B cell (primary cell): ENCODE measurements at regions not wholly inside any gene's neighbourhood (a gene's known extent, or its start where the extent isn't known, plus 50 kb on each side); places are given as distances from the start of the nearest gene placed in this dataset.
"Not testable (repeated sequence)": the region's sequence is repeated elsewhere in the genome, so short reads cannot be mapped to it uniquely, and the experiment has no call there.

Source experiments
- ATAC-seq: fragments of 200-7000 bp; cut with Tn5 transposase; one replicate; pipeline ENCODE4 v1.10.0; 2021; ENCODE audit warnings: low read depth, mild to moderate bottlenecking, moderate number of reproducible peaks, moderate library complexity
- CTCF ChIA-PET: fragments of 350-600 bp; sonication (Branson Sonifier 250); formaldehyde crosslinking; loops from one replicate; lab custom pipeline; 2021; ENCODE audit warnings: antibody characterized with exemption, inconsistent platforms; lab: Charles Lee
- POLR2A ChIA-PET: fragments of 350-600 bp; sonication (Branson Sonifier 250); formaldehyde crosslinking; loops from one replicate; lab custom pipeline; 2021; ENCODE audit warnings: antibody characterized with exemption; lab: Charles Lee
- DNase-seq: peaks from one replicate; pipeline ENCODE4 v3.0.0; 2013
- H2AFZ ChIP-seq: 2 replicates; pipeline ENCODE4 v1.6.1; 2012; ENCODE audit warnings: mild to moderate bottlenecking, low read depth, low read length; ENCODE audit not compliant: insufficient read depth, poor library complexity, severe bottlenecking
- H3K27ac ChIP-seq, 2 donors: 1 replicate in 1 of 2; 2 replicates in 1 of 2; pipeline ENCODE4 v1.5.1; 2012 to 2013; ENCODE audit warnings: low read length in 2 of 2, mild to moderate bottlenecking in 2 of 2, moderate library complexity in 1 of 2
- H3K27me3 ChIP-seq, 4 experiments: fragments of 200-600 bp in 1 of 4; sonication (generic) in 1 of 4; replicated peaks in 1 of 4; 1 replicate in 2 of 4; 2 replicates in 2 of 4; pipeline versions ENCODE4 v1.6.1 to v1.7.0; 2013 to 2016; ENCODE audit warnings: low read length in 3 of 4, mild to moderate bottlenecking in 2 of 4, mixed read lengths in 1 of 4, moderate library complexity in 1 of 4; ENCODE audit not compliant: insufficient read depth in 4 of 4, control insufficient read depth in 3 of 4; ENCODE audit errors: control extremely low read depth in 1 of 4
- H3K36me3 ChIP-seq, 2 experiments: replicated peaks in 1 of 2; 1 replicate in 1 of 2; 2 replicates in 1 of 2; pipeline versions ENCODE4 v1.6.1 to v1.7.1; 2013; ENCODE audit warnings: low read length in 1 of 2; ENCODE audit not compliant: insufficient read depth in 2 of 2, control insufficient read depth in 1 of 2; ENCODE audit errors: control extremely low read depth in 1 of 2, extremely low read depth in 1 of 2
- H3K4me1 ChIP-seq, 2 donors: fragments of 200-600 bp in 1 of 2; sonication (generic) in 1 of 2; 1 replicate in 1 of 2; 2 replicates in 1 of 2; pipeline versions ENCODE4 v1.5.1 to v1.6.1; 2013 to 2017; ENCODE audit warnings: low read length in 2 of 2; ENCODE audit not compliant: control insufficient read depth in 2 of 2, insufficient read depth in 2 of 2
- H3K4me2 ChIP-seq: replicated peaks from 2 replicates; pipeline ENCODE3; 2012; ENCODE audit warnings: mild to moderate bottlenecking, low read depth, low read length; ENCODE audit not compliant: poor library complexity, severe bottlenecking
- H3K4me3 ChIP-seq, 5 experiments: fragments of 200-600 bp in 1 of 5; sonication (generic) in 1 of 5; 1 replicate in 3 of 5; 2 replicates in 2 of 5; pipeline versions ENCODE4 v1.5.1 to v1.7.0; 2011 to 2016; ENCODE audit warnings: low read length in 4 of 5, mild to moderate bottlenecking in 4 of 5, low read depth in 2 of 5, control low read depth in 1 of 5, moderate library complexity in 1 of 5; ENCODE audit not compliant: insufficient read depth in 1 of 5; ENCODE audit errors: control extremely low read depth in 1 of 5, extremely low read depth in 1 of 5
- H3K79me2 ChIP-seq: fragments of 200-600 bp; sonication (generic); one replicate; pipeline ENCODE4 v1.6.0; 2016; ENCODE audit warnings: low read length; ENCODE audit not compliant: control insufficient read depth, insufficient read depth
- H3K9ac ChIP-seq: fragments of 200-600 bp; sonication (generic); 2 replicates; pipeline ENCODE4 v1.6.1; 2017; ENCODE audit warnings: mild to moderate bottlenecking, low read length, moderate library complexity
- H3K9me3 ChIP-seq, 3 donors: one replicate each; pipeline versions ENCODE4 v1.6.1 to v1.7.1; 2013; ENCODE audit warnings: low read length in 2 of 3; ENCODE audit not compliant: control insufficient read depth in 2 of 3, insufficient read depth in 1 of 3; ENCODE audit errors: control extremely low read depth in 1 of 3
- H4K20me1 ChIP-seq: 2 replicates; pipeline ENCODE4 v1.6.0; 2012; ENCODE audit warnings: mild to moderate bottlenecking, low read length; ENCODE audit not compliant: insufficient read depth, control insufficient read depth, poor library complexity, severe bottlenecking
- H3K27ac Mint-ChIP-seq: one replicate; pipeline ENCODE4 v1.8.0; 2021; ENCODE audit warnings: mixed read lengths
- H3K27me3 Mint-ChIP-seq: one replicate; pipeline ENCODE4 v1.8.0; 2021; ENCODE audit warnings: mixed read lengths
- H3K4me1 Mint-ChIP-seq: one replicate; pipeline ENCODE4 v1.8.0; 2021; ENCODE audit warnings: mixed read lengths
- H3K4me3 Mint-ChIP-seq: one replicate; pipeline ENCODE4 v1.8.0; 2021; ENCODE audit warnings: mixed read lengths
- H3K9me3 Mint-ChIP-seq: one replicate; pipeline ENCODE4 v1.8.0; 2022; ENCODE audit warnings: mixed read lengths; ENCODE audit not compliant: insufficient read depth
- EZH2 ChIP-seq: IDR thresholded peaks from 2 replicates; pipeline ENCODE4 v1.6.1; 2012; ENCODE audit warnings: borderline replicate concordance, low read depth, mild to moderate bottlenecking, moderate library complexity, low read length; ENCODE audit not compliant: insufficient read depth, poor library complexity, severe bottlenecking
- WGBS: methylation state at CpG from one replicate; pipeline ENCODE4 v1.1.5; 2013; ENCODE audit warnings: missing lambda C conversion rate; ENCODE audit not compliant: insufficient coverage; 5-methylcytosine and 5-hydroxymethylcytosine counted together
- intact Hi-C: fragments of 100-400 bp; cut with micrococcal nuclease; formaldehyde crosslinking; loops from one replicate; pipeline ENCODE4 v1.10.0; 2022
- TF ChIP-seq, protein P1 (sequence below): fragments of 200-600 bp; IDR thresholded peaks from one replicate; pipeline ENCODE4 v1.8.0; 2022; ENCODE audit warnings: antibody characterized with exemption, mild to moderate bottlenecking

DNA sequence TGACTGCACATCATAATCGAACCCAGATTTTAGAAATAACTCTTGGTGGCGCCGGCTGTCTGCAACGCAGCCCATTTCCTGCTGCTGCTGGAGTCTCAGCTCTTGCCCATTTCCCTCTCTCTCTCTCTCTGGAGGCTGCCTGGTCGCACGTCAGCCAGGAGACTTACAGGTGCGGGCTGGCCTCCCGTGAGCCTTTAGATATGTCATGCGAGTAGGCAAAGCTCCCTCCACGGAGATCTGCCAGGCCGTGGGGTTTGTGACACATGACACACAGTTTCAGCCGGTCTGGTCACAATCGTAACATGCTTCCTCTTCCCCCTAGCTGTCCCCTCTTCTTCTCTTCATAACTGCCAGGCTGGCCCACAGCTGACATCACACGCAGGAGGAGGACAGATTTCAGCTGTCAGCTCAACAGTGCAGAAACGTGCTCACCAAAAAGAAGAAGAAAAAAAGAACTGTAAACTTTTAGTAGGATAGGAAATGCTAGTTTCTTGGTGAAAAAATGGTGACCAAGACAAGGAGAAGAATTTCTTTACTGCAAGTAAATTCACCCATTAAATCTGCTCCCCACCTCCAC lies 489.3 kb downstream of the ZNF516 start:
- Mint-ChIP-seq H3K4me3 (no peak overlapping the region), H3K9me3 (peaks cover 6% of the 10 kb centered on the region), H3K4me1 (no peaks in the 10 kb centered on the region), H3K27me3 (no peaks in the 10 kb centered on the region), H3K27ac (no peak overlapping the region)
- ChIA-PET CTCF (no interaction called here), POLR2A (no interaction called here)
- Histone ChIP-seq H3K27me3 (no peaks in the 10 kb centered on the region), H4K20me1 (no peaks in the 10 kb centered on the region), H3K36me3 (no peaks in the 10 kb centered on the region), H3K9me3 (peaks cover 0 to 16% (median 0%) of the 10 kb centered on the region in 3 donors), H3K79me2 (no peaks in the 10 kb centered on the region), H3K4me1 (no peaks in the 10 kb centered on the region), H3K4me3 (no peak overlapping the region), H2AFZ (no peak overlapping the region), H3K4me2 (no peak overlapping the region), H3K9ac (no peak overlapping the region), H3K27ac (no peak overlapping the region)
- DNase-seq (no peak), ATAC-seq (no peak)
- TF ChIP-seq EZH2 = no peak
- TF ChIP-seq, protein P1, sequence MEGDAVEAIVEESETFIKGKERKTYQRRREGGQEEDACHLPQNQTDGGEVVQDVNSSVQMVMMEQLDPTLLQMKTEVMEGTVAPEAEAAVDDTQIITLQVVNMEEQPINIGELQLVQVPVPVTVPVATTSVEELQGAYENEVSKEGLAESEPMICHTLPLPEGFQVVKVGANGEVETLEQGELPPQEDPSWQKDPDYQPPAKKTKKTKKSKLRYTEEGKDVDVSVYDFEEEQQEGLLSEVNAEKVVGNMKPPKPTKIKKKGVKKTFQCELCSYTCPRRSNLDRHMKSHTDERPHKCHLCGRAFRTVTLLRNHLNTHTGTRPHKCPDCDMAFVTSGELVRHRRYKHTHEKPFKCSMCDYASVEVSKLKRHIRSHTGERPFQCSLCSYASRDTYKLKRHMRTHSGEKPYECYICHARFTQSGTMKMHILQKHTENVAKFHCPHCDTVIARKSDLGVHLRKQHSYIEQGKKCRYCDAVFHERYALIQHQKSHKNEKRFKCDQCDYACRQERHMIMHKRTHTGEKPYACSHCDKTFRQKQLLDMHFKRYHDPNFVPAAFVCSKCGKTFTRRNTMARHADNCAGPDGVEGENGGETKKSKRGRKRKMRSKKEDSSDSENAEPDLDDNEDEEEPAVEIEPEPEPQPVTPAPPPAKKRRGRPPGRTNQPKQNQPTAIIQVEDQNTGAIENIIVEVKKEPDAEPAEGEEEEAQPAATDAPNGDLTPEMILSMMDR = no peak
- 49% methylated on average over 12 of the region's 15 CpGs for WGBS
- intact Hi-C loops = no loop called here

- H3K4me2 ChIP-seq, H3K27ac Mint-ChIP-seq, ATAC-seq, DNase-seq, intact Hi-C loops, H3K4me1 ChIP-seq, H3K27me3 ChIP-seq, H3K79me2 ChIP-seq, H2AFZ ChIP-seq, H3K27me3 Mint-ChIP-seq, H3K9me3 Mint-ChIP-seq, H3K27ac ChIP-seq, H3K9ac ChIP-seq, CTCF ChIA-PET, H4K20me1 ChIP-seq, H3K4me3 Mint-ChIP-seq, H3K4me3 ChIP-seq, H3K4me1 Mint-ChIP-seq, POLR2A ChIA-PET, H3K36me3 ChIP-seq: not testable (repeated sequence)
- no CpG with 5 or more reads among the region's 4 CpGs for WGBS
- peaks cover 0 to 24% (median 0%) of the 10 kb centered on the region in 3 donors for H3K9me3 ChIP-seq
Observed at GRCh38 chr18:75987913-75988312, 507.1 kb downstream of the ZNF516 start.
